OCI-LY7 (cell line): ENCODE measurements at regions not wholly inside any gene's neighbourhood (a gene's known extent, or its start where the extent isn't known, plus 50 kb on each side); places are given as distances from the start of the nearest gene placed in this dataset.
"Not testable (repeated sequence)": the region's sequence is repeated elsewhere in the genome, so short reads cannot be mapped to it uniquely, and the experiment has no call there.

Experiments
- BruUV-seq: library from RNA; stranded (reverse); fragments of 400-500 nt; replicated peaks from 2 replicates; lab custom pipeline; 2021; lab: Mats Ljungman, UMichigan
- CTCF ChIA-PET: fragments of 300-600 bp; sonication (Branson Sonifier 250); formaldehyde crosslinking; loops from one replicate; lab custom pipeline; 2022; ENCODE audit warnings: antibody characterized with exemption; ENCODE audit not compliant: unreplicated experiment; lab: Charles Lee
- POLR2A ChIA-PET: fragments of 300-600 bp; sonication (Branson Sonifier 250); formaldehyde crosslinking; loops from one replicate; lab custom pipeline; 2022; ENCODE audit warnings: antibody characterized with exemption; lab: Charles Lee
- DNase-seq: peaks from one replicate; pipeline ENCODE4 v3.0.0-alpha.2; 2015; ENCODE audit warnings: low spot score
- H2AFZ ChIP-seq: fragments of 200-600 bp; sonication (generic), shearing (Covaris generic); 2 replicates; pipeline ENCODE4 v1.6.1; 2014; ENCODE audit warnings: mild to moderate bottlenecking, antibody characterized with exemption, low read length, moderate library complexity
- H3K27ac ChIP-seq: fragments of 200-600 bp; sonication (generic); 2 replicates; pipeline ENCODE4 v1.5.1; 2014; ENCODE audit warnings: mixed run types, low read depth, mild to moderate bottlenecking, moderate library complexity, low read length, inconsistent platforms; ENCODE audit not compliant: poor library complexity, severe bottlenecking
- H3K36me3 ChIP-seq: fragments of 200-600 bp; sonication (generic); 2 replicates; pipeline ENCODE4 v1.6.1; 2014; ENCODE audit warnings: mild to moderate bottlenecking, antibody characterized with exemption, low read length, moderate library complexity, mixed read lengths; ENCODE audit not compliant: insufficient read depth
- H3K4me1 ChIP-seq: fragments of 200-600 bp; sonication (generic); 2 replicates; pipeline ENCODE4 v1.5.1; 2014; ENCODE audit warnings: mild to moderate bottlenecking, low read length; ENCODE audit not compliant: insufficient read depth, poor library complexity, severe bottlenecking
- H3K4me2 ChIP-seq: fragments of 200-600 bp; sonication (generic); 2 replicates; pipeline ENCODE4 v1.6.1; 2014; ENCODE audit warnings: mild to moderate bottlenecking, low read length
- H3K4me3 ChIP-seq: fragments of 200-600 bp; sonication (generic); 2 replicates; pipeline ENCODE4 v1.5.1; 2014; ENCODE audit warnings: mild to moderate bottlenecking, low read depth, low read length; ENCODE audit not compliant: poor library complexity, severe bottlenecking
- H3K79me2 ChIP-seq: fragments of 200-600 bp; sonication (generic); 2 replicates; pipeline ENCODE4 v1.6.1; 2016; ENCODE audit warnings: low read depth, mild to moderate bottlenecking, low read length, moderate library complexity, mixed read lengths; ENCODE audit not compliant: insufficient read depth
- H3K9me2 ChIP-seq: fragments of 200-600 bp; sonication (generic); 2 replicates; pipeline ENCODE4 v1.6.1; 2016; ENCODE audit warnings: mild to moderate bottlenecking, low read length, mixed read lengths; ENCODE audit not compliant: insufficient read depth
- H3K9me3 ChIP-seq: fragments of 200-600 bp; sonication (generic); 2 replicates; pipeline ENCODE4 v1.6.1; 2014; ENCODE audit warnings: mild to moderate bottlenecking, mixed run types, low read length, mixed read lengths
- H4K20me1 ChIP-seq: fragments of 200-600 bp; sonication (generic); 2 replicates; pipeline ENCODE4 v1.6.1; 2014; ENCODE audit warnings: mild to moderate bottlenecking, antibody characterized with exemption, low read length, moderate library complexity, mixed read lengths; ENCODE audit not compliant: insufficient read depth
- CTCF ChIP-seq: fragments of 200-600 bp; sonication (generic); conservative IDR thresholded peaks from 2 replicates; pipeline ENCODE4 v1.5.1; 2014; ENCODE audit warnings: mild to moderate bottlenecking, antibody characterized with exemption, low read length, moderate library complexity, mixed read lengths
- EZH2phosphoT487 ChIP-seq: fragments of 200-600 bp; sonication (generic); IDR thresholded peaks from 2 replicates; pipeline ENCODE4 v1.6.1; 2018; ENCODE audit warnings: low read depth, borderline replicate concordance, mild to moderate bottlenecking, mixed run types, antibody characterized with exemption, low read length, moderate library complexity, mixed read lengths
- intact Hi-C: fragments of 100-400 bp; cut with micrococcal nuclease; formaldehyde crosslinking; loops from one replicate; pipeline ENCODE4 v1.10.0; 2022; ENCODE audit not compliant: unreplicated experiment

- no peaks in the 10 kb centered on the region for H3K9me3 ChIP-seq
- H3K79me2 ChIP-seq = no peaks in the 10 kb centered on the region
- H3K9me2 ChIP-seq = no peaks in the 10 kb centered on the region
- intact Hi-C loops = no loop called here
- ChIA-PET CTCF (no interaction called here), POLR2A (no interaction called here)
- H2AFZ ChIP-seq = no peak overlapping the region
- H3K36me3 ChIP-seq = no peaks in the 10 kb centered on the region
- BruUV-seq = no TSS peak
- no peaks in the 10 kb centered on the region for H3K4me1 ChIP-seq
- H3K4me3 ChIP-seq = no peak overlapping the region
- TF ChIP-seq EZH2phosphoT487 (no peak), CTCF (no peak)
- H4K20me1 ChIP-seq = no peaks in the 10 kb centered on the region
- no peak overlapping the region for H3K4me2 ChIP-seq
- no peak for DNase-seq
- H3K27ac ChIP-seq = no peak overlapping the region
These were observed 182.4 kb downstream of the COX18 start for GRCh38 chr4:72887152-72887551.

- no TSS peak for BruUV-seq
- intact Hi-C loops = no loop called here
- Histone ChIP-seq H3K9me3 (no peaks in the 10 kb centered on the region), H3K4me3 (no peak overlapping the region), H3K27ac (no peak overlapping the region), H2AFZ (no peak overlapping the region; the same call in 1 of the 2 replicates), H4K20me1 (no peaks in the 10 kb centered on the region), H3K36me3 (no peaks in the 10 kb centered on the region), H3K4me1 (no peaks in the 10 kb centered on the region), H3K9me2 (no peaks in the 10 kb centered on the region), H3K79me2 (no peaks in the 10 kb centered on the region), H3K4me2 (no peak overlapping the region)
- POLR2A ChIA-PET = no interaction called here
- CTCF ChIA-PET = no interaction called here
- peak; percentile 1 for DNase-seq
- TF ChIP-seq CTCF = peak; percentile 73
- no peak for TF ChIP-seq EZH2phosphoT487
These were observed 182.9 kb downstream of the COX18 start for GRCh38 chr4:72886602-72887001.

- H3K4me2 ChIP-seq, intact Hi-C loops: not testable (repeated sequence)
- POLR2A ChIA-PET = interaction anchor here (1.1 kb wide), 1 partner anchor 10 kb away, joined by 3 read pairs; no protein-coding TSS in a partner anchor
These were observed 185.3 kb downstream of the COX18 start for GRCh38 chr4:72884225-72884624.

More at GRCh38 chr4:72884225-72884624, 185.3 kb downstream of the COX18 start:
- H3K9me2 ChIP-seq, H3K9me3 ChIP-seq, H3K4me1 ChIP-seq, BruUV-seq, CTCF ChIA-PET, H3K27ac ChIP-seq, H3K79me2 ChIP-seq, H3K4me3 ChIP-seq, H2AFZ ChIP-seq, H3K36me3 ChIP-seq, H4K20me1 ChIP-seq, DNase-seq: not testable (repeated sequence)
